Mucosa of rectum (tissue), 2 donors: ENCODE measurements at regions not wholly inside any gene's neighbourhood (a gene's known extent, or its start where the extent isn't known, plus 50 kb on each side); places are given as distances from the start of the nearest gene placed in this dataset.

Experiments
- H3K27ac ChIP-seq, 2 donors: one replicate each; pipeline ENCODE4 v1.7.0; 2013; ENCODE audit warnings: inconsistent platforms in 2 of 2, low read depth in 2 of 2, low read length in 2 of 2
- H3K27me3 ChIP-seq, 2 donors: one replicate each; pipeline ENCODE4 v1.7.0; 2013; ENCODE audit warnings: low read length in 2 of 2; ENCODE audit not compliant: control insufficient read depth in 2 of 2, insufficient read depth in 2 of 2
- H3K36me3 ChIP-seq, 2 donors: one replicate each; pipeline ENCODE4 v1.7.0; 2013; ENCODE audit warnings: low read length in 2 of 2; ENCODE audit not compliant: control insufficient read depth in 2 of 2, insufficient read depth in 2 of 2
- H3K4me1 ChIP-seq, 2 donors: one replicate each; pipeline ENCODE4 v1.7.0; 2013; ENCODE audit warnings: low read length in 2 of 2, mild to moderate bottlenecking in 1 of 2; ENCODE audit not compliant: control insufficient read depth in 2 of 2, insufficient read depth in 2 of 2
- H3K4me3 ChIP-seq, 2 donors: one replicate each; pipeline ENCODE4 v1.7.0; 2013; ENCODE audit warnings: low read length in 2 of 2
- H3K9ac ChIP-seq, 2 donors: one replicate each; pipeline ENCODE4 v1.7.0; 2013; ENCODE audit warnings: low read length in 2 of 2, low read depth in 1 of 2, mild to moderate bottlenecking in 1 of 2
- H3K9me3 ChIP-seq, 2 donors: one replicate each; pipeline ENCODE4 v1.7.0; 2013; ENCODE audit warnings: low read length in 2 of 2; ENCODE audit not compliant: control insufficient read depth in 2 of 2
- donor health status: healthy.
- donor health status: Normal muscosa, but diverticular disease.

DNA sequence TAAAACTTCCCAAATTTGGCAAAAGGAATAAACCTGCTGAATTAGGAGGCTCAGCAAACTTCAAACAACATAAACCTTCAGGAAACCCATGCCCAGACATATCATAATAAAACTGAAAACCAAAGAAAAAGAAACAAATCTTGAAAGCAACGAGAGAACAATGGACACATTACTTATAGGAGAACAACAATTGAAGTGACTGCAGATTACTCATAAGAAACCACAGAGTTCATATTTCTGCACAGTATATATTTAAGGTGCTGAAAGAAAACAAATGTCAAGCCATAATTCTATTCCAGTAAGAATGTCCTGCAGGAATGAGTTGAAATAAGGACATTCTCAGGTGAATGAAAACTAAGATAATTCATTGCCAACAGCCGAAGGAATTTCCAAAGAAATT is 80.8 kb upstream of the PROK2 start:
- Histone ChIP-seq H3K27me3 (peaks cover 0 to 2% of the 10 kb centered on the region in 2 donors), H3K9ac (no peak overlapping the region), H3K4me3 (no peak overlapping the region), H3K4me1 (no peaks in the 10 kb centered on the region), H3K36me3 (no peaks in the 10 kb centered on the region), H3K9me3 (no peaks in the 10 kb centered on the region), H3K27ac (no peak overlapping the region)

DNA sequence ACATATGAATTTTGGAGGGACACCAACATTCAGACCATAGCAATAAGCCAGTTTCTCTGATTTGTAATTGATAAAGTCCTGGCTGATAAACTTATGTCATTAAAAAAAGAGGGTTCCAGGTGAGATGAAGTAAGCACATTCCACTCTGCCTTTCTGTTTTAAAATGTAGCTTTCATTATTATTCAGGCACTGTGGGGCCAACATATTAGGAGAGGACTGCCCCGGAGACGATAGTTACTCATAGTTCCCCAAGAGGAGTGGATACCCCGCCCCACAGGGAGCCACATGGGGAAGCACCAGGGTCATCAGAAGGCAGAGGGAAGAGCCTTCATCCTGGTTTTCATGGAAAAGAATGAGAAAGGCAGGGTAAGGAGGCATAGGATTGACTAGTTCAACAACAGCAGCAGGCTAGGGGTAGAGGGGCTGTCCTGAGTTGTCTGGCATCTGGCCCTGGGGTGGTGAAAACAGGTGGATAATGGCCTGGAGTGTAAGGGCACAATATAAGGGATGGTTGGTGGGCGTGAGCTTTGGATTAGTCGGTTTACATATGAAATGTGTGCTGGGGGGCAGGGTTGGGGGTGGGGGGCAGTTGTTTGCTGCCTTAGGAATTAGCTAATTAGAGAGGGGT is 78.7 kb upstream of the PROK2 start:
- Histone ChIP-seq H3K9ac (no peak overlapping the region), H3K4me1 (no peaks in the 10 kb centered on the region), H3K4me3 (no peak overlapping the region)

DNA sequence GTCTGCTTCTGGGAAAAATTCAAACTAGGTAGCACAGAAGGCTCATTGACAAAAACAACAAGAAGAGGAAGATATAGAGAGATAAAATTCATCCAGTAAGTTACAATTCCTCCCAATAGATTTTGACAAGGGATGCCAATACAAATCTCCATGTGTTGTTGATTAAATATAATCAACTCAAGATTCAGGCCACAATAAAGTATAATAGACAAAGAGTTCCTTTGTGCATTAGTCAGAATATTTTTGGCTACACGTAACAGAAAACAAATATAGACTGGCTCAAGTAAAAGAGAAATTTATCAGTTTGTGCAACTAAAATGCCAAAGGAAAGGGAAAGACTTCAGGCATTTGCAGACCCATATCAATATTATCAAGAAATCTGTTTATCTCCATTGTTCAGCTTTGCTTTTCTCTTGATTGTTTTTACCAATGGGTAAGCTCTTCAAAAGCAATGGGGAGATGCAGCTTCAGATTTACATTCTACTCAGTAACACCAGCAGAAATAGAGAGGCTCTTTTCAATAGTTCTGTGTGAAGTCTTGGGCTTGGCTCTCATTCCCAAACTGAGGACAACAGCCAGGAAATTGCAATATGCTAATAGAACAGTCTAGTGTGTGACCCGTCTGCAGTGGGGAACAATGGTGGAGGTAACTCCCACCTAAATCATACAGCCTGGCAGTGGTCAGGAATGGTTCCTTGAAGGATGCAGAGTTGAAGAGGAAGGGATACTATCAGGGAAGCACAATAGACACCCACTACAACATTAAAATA is 77.6 kb upstream of the PROK2 start:
- H3K9ac ChIP-seq, result no peak overlapping the region
- no peaks in the 10 kb centered on the region for H3K4me1 ChIP-seq
- no peak overlapping the region for H3K4me3 ChIP-seq
- H3K9me3 ChIP-seq, result peaks cover 0 to 5% of the 10 kb centered on the region in 2 donors
- H3K27ac ChIP-seq, result no peak overlapping the region
- H3K36me3 ChIP-seq, result no peaks in the 10 kb centered on the region
- peaks cover 0 to 2% of the 10 kb centered on the region in 2 donors for H3K27me3 ChIP-seq

More for the DNA sequence above, 78.7 kb upstream of the PROK2 start:
- H3K9me3 ChIP-seq, result peaks cover 0 to 5% of the 10 kb centered on the region in 2 donors
- peaks cover 0 to 2% of the 10 kb centered on the region in 2 donors for H3K27me3 ChIP-seq
- no peaks in the 10 kb centered on the region for H3K36me3 ChIP-seq
- no peak overlapping the region for H3K27ac ChIP-seq

- H3K27ac ChIP-seq, result no peak overlapping the region
- H3K27me3 ChIP-seq, result peaks cover 0 to 2% of the 10 kb centered on the region in 2 donors
- no peaks in the 10 kb centered on the region for H3K4me1 ChIP-seq
- peaks cover 0 to 5% of the 10 kb centered on the region in 2 donors for H3K9me3 ChIP-seq
- no peaks in the 10 kb centered on the region for H3K36me3 ChIP-seq
- no peak overlapping the region for H3K9ac ChIP-seq
- H3K4me3 ChIP-seq, result no peak overlapping the region
These were observed 74.2 kb upstream of the PROK2 start for GRCh38 chr3:71859123-71859519.

DNA sequence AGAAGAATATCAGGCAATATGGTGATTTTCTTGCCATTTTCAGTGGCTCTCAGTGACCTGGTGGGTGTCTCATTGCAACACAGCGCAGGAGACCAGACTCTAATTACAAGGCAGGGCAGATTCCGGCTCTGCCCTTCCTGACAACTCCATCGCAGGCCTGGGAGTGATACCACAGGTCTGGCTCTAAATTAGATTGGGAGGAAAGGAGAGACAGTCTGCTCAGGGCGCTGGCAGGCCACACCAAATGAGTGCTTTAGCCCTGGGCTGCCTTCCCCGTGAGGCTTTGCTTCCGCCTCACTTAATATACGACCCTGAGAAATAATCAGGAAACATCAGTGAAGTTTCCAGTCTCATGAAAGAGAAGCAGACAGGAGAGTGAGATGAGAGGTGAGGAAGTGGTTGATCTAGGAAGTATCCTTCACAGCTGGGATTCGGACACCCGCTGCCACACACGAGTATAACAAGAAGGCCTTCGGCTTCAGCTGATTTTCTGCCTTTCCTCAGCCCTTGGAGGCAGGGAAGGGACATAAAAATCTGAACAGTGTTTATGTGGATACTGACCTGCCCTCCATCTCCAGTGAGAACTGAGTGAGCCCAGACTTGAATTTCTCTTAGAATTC is 73.7 kb upstream of the PROK2 start:
- Histone ChIP-seq H3K36me3 (no peaks in the 10 kb centered on the region), H3K27ac (no peak overlapping the region), H3K9ac (no peak overlapping the region), H3K4me3 (no peak overlapping the region), H3K4me1 (no peaks in the 10 kb centered on the region), H3K9me3 (peaks cover 0 to 5% of the 10 kb centered on the region in 2 donors), H3K27me3 (no peaks in the 10 kb centered on the region)

GRCh38 chr3:71857956-71858355 is 73.0 kb upstream of the PROK2 start:
- no peak overlapping the region for H3K4me3 ChIP-seq
- no peaks in the 10 kb centered on the region for H3K4me1 ChIP-seq
- no peaks in the 10 kb centered on the region for H3K27me3 ChIP-seq
- no peak overlapping the region for H3K9ac ChIP-seq
- peaks cover 0 to 5% of the 10 kb centered on the region in 2 donors for H3K9me3 ChIP-seq
- H3K27ac ChIP-seq, result no peak overlapping the region
- H3K36me3 ChIP-seq, result no peaks in the 10 kb centered on the region

- Histone ChIP-seq H3K9ac (no peak overlapping the region), H3K4me1 (no peaks in the 10 kb centered on the region), H3K27ac (no peak overlapping the region), H3K27me3 (no peaks in the 10 kb centered on the region), H3K9me3 (no peaks in the 10 kb centered on the region), H3K4me3 (no peak overlapping the region), H3K36me3 (no peaks in the 10 kb centered on the region)
These were observed 69.8 kb upstream of the PROK2 start for GRCh38 chr3:71854706-71855105.

DNA sequence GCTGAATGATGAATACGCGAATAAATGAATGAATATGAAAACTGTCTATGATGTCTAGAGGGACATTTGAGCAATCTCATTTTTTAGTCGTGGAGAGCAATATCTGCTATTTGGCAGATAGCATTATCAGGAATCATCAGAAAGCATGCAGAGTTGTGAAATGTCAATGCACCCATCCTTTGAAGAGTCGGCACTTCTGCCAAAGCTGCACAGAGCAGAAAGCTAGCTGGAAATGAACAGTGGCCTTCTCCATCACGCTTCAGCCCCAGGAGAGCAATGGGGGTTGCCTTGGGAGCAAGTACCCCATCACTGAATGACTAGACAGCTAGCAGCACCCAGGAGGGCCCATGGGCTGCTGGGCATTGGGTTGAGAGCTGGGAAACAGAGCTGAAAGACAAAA is 69.1 kb upstream of the PROK2 start:
- Histone ChIP-seq H3K4me1 (no peaks in the 10 kb centered on the region), H3K4me3 (no peak overlapping the region), H3K9ac (no peak overlapping the region), H3K9me3 (no peaks in the 10 kb centered on the region), H3K27ac (no peak overlapping the region), H3K36me3 (no peaks in the 10 kb centered on the region), H3K27me3 (no peaks in the 10 kb centered on the region)

DNA sequence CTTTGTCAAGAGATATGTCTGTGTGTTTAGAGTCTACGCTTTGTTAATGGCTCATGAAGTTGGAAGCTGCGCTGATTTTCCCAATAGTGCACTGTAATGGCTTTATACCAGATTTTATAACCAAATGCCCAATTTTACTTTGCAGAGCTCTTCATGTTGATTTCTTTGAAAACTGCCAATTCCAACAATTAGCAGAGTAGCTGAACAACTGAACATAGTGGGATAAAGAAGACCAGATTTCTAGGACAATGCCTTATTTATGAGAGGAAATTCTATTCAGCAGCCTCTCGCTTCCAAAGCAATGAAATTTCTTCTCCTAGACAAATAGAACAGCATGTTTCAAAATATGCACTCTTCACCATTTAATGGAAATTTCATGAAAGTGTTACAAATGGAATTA is 66.9 kb upstream of the PROK2 start:
- no peak overlapping the region for H3K27ac ChIP-seq
- no peaks in the 10 kb centered on the region for H3K36me3 ChIP-seq
- H3K4me3 ChIP-seq, result no peak overlapping the region
- no peak overlapping the region for H3K9ac ChIP-seq
- no peaks in the 10 kb centered on the region for H3K27me3 ChIP-seq
- no peaks in the 10 kb centered on the region for H3K9me3 ChIP-seq
- no peaks in the 10 kb centered on the region for H3K4me1 ChIP-seq

DNA sequence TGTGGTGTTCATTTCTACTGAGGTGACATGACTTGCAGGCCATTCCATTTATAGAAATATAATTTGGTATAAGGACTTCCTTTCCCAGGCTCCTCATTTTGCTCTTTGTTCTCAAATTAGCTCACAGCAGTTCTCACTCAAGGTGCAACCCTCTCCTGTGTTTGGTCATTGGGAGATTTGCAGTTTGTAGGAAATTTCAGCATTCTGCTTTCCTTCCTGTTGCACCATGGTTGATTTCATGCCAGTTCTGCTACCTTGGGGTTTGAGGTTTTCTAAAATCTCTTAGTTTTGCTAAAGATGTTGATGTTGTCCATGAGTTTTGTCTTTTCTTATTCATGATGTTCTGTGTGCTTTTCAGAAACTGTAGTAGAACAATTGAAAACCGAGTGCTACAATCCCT is 65.7 kb upstream of the PROK2 start:
- Histone ChIP-seq H3K4me3 (no peak overlapping the region), H3K9ac (no peak overlapping the region), H3K27ac (no peak overlapping the region), H3K27me3 (no peaks in the 10 kb centered on the region), H3K9me3 (no peaks in the 10 kb centered on the region), H3K4me1 (no peaks in the 10 kb centered on the region), H3K36me3 (no peaks in the 10 kb centered on the region)
